ENCODE measurements at regions not wholly inside any gene's neighbourhood (a gene's known extent, or its start where the extent isn't known, plus 50 kb on each side); places are given as distances from the start of the nearest gene placed in this dataset.

GRCh38 chrX:120819126-120819525 lies 56.5 kb downstream of the CT47B1 start:
- DNase-seq (ENCODE audit: low spot score in 2 of 2) (no peak), ATAC-seq (ENCODE audit: low read depth) (no peak)
- Mint-ChIP-seq H3K27ac (no peak overlapping the region), H3K4me3 (no peak overlapping the region), H3K36me3 (no peaks in the 10 kb centered on the region), H3K27me3 (peaks cover 2% of the 10 kb centered on the region), H3K9me3 (no peaks in the 10 kb centered on the region), H3K4me1 (no peaks in the 10 kb centered on the region)

- no peaks in the 10 kb centered on the region for H3K36me3 Mint-ChIP-seq
- ATAC-seq (ENCODE audit: low read depth) (no peak), DNase-seq (ENCODE audit: low spot score in 2 of 2) (no peak)
- H3K9me3 Mint-ChIP-seq, result no peaks in the 10 kb centered on the region
- peaks cover 7% of the 10 kb centered on the region for H3K27me3 Mint-ChIP-seq
- H3K4me1 Mint-ChIP-seq, result no peaks in the 10 kb centered on the region
- H3K4me3 Mint-ChIP-seq, result no peak overlapping the region
- no peak overlapping the region for H3K27ac Mint-ChIP-seq
Observed at GRCh38 chrX:120813982-120814381, 61.7 kb downstream of the CT47B1 start.

GRCh38 chrX:120801426-120801825 lies 74.2 kb downstream of the CT47B1 start:
- Mint-ChIP-seq H3K4me3 (no peak overlapping the region), H3K36me3 (no peaks in the 10 kb centered on the region)
- ATAC-seq (ENCODE audit: low read depth), result no peak

GRCh38 chrX:120797188-120797851 lies 78.3 kb downstream of the CT47B1 start:
- Mint-ChIP-seq H3K4me1 (no peaks in the 10 kb centered on the region), H3K9me3 (no peaks in the 10 kb centered on the region), H3K27ac (no peak overlapping the region), H3K36me3 (no peaks in the 10 kb centered on the region), H3K27me3 (peaks cover 5% of the 10 kb centered on the region), H3K4me3 (no peak overlapping the region)
- DNase-seq (ENCODE audit: low spot score in 2 of 2), result no peak
- no peak for ATAC-seq (ENCODE audit: low read depth)

More at GRCh38 chrX:120801426-120801825, 74.2 kb downstream of the CT47B1 start:
- H3K27me3 Mint-ChIP-seq, result peaks cover 4% of the 10 kb centered on the region
- DNase-seq (ENCODE audit: low spot score in 2 of 2), result no peak
- H3K9me3 Mint-ChIP-seq, result no peaks in the 10 kb centered on the region
- H3K4me1 Mint-ChIP-seq, result no peaks in the 10 kb centered on the region
- no peak overlapping the region for H3K27ac Mint-ChIP-seq

GRCh38 chrX:120795301-120795700 lies 80.4 kb downstream of the CT47B1 start:
- DNase-seq (ENCODE audit: low spot score in 2 of 2) (no peak), ATAC-seq (ENCODE audit: low read depth) (no peak)
- Mint-ChIP-seq H3K9me3 (no peaks in the 10 kb centered on the region), H3K36me3 (no peaks in the 10 kb centered on the region), H3K27ac (no peak overlapping the region), H3K4me1 (no peaks in the 10 kb centered on the region), H3K27me3 (peaks cover 5% of the 10 kb centered on the region), H3K4me3 (no peak overlapping the region)

GRCh38 chrX:120794525-120794975 lies 81.1 kb downstream of the CT47B1 start:
- Mint-ChIP-seq H3K9me3 (no peaks in the 10 kb centered on the region), H3K4me3 (no peak overlapping the region), H3K36me3 (no peaks in the 10 kb centered on the region), H3K4me1 (peaks cover 2% of the 10 kb centered on the region), H3K27ac (no peak overlapping the region), H3K27me3 (peaks cover 2% of the 10 kb centered on the region)
- DNase-seq (ENCODE audit: low spot score in 2 of 2) (no peak), ATAC-seq (ENCODE audit: low read depth) (no peak)

- DNase-seq (ENCODE audit: low spot score in 2 of 2), result no peak
- peaks cover 2% of the 10 kb centered on the region for H3K27me3 Mint-ChIP-seq
- H3K9me3 Mint-ChIP-seq, result no peaks in the 10 kb centered on the region
- no peak for ATAC-seq (ENCODE audit: low read depth)
- H3K27ac Mint-ChIP-seq, result no peak overlapping the region
- H3K4me1 Mint-ChIP-seq, result peaks cover 2% of the 10 kb centered on the region
- no peaks in the 10 kb centered on the region for H3K36me3 Mint-ChIP-seq
- H3K4me3 Mint-ChIP-seq, result no peak overlapping the region
Observed at GRCh38 chrX:120793098-120793497, 82.6 kb downstream of the CT47B1 start.

- Mint-ChIP-seq H3K27me3 (peaks cover 2% of the 10 kb centered on the region), H3K9me3 (no peaks in the 10 kb centered on the region), H3K4me1 (peaks cover 2% of the 10 kb centered on the region), H3K27ac (no peak overlapping the region), H3K36me3 (no peaks in the 10 kb centered on the region), H3K4me3 (no peak overlapping the region)
- no peak for ATAC-seq (ENCODE audit: low read depth)
- DNase-seq (ENCODE audit: low spot score in 2 of 2), result no peak
Observed at GRCh38 chrX:120791013-120791643, 84.5 kb downstream of the CT47B1 start.

- no peak overlapping the region for H3K27ac Mint-ChIP-seq
- DNase-seq (ENCODE audit: low spot score in 2 of 2) (no peak), ATAC-seq (ENCODE audit: low read depth) (no peak)
- H3K4me1 Mint-ChIP-seq, result peaks cover 2% of the 10 kb centered on the region
- no peaks in the 10 kb centered on the region for H3K9me3 Mint-ChIP-seq
- no peaks in the 10 kb centered on the region for H3K27me3 Mint-ChIP-seq
- no peak overlapping the region for H3K4me3 Mint-ChIP-seq
- H3K36me3 Mint-ChIP-seq, result no peaks in the 10 kb centered on the region
Observed at GRCh38 chrX:120790552-120790951, 85.1 kb downstream of the CT47B1 start.

GRCh38 chrX:120790118-120790517 lies 85.5 kb downstream of the CT47B1 start:
- Mint-ChIP-seq H3K36me3 (no peaks in the 10 kb centered on the region), H3K4me3 (no peak overlapping the region), H3K27ac (no peak overlapping the region), H3K4me1 (peaks cover 2% of the 10 kb centered on the region), H3K9me3 (no peaks in the 10 kb centered on the region), H3K27me3 (no peaks in the 10 kb centered on the region)
- DNase-seq (ENCODE audit: low spot score in 2 of 2) (peak; percentile 15 to 32), ATAC-seq (ENCODE audit: low read depth) (peak; percentile 52)

- H3K4me1 Mint-ChIP-seq, result no peaks in the 10 kb centered on the region
- no peak overlapping the region for H3K4me3 Mint-ChIP-seq
- DNase-seq (ENCODE audit: low spot score in 2 of 2), result no peak
- no peak overlapping the region for H3K27ac Mint-ChIP-seq
- ATAC-seq (ENCODE audit: low read depth), result no peak
- no peaks in the 10 kb centered on the region for H3K36me3 Mint-ChIP-seq
- peaks cover under 1% of the 10 kb centered on the region for H3K9me3 Mint-ChIP-seq
- no peaks in the 10 kb centered on the region for H3K27me3 Mint-ChIP-seq
Observed at GRCh38 chrX:120781403-120781802, 94.3 kb downstream of the CT47B1 start.

GRCh38 chrX:120775959-120776358 lies 99.7 kb downstream of the CT47B1 start:
- no peak overlapping the region for H3K4me3 Mint-ChIP-seq
- H3K27ac Mint-ChIP-seq, result no peak overlapping the region
- ATAC-seq (ENCODE audit: low read depth) (no peak), DNase-seq (ENCODE audit: low spot score in 2 of 2) (no peak)
- peaks cover 2% of the 10 kb centered on the region for H3K9me3 Mint-ChIP-seq
- H3K36me3 Mint-ChIP-seq, result no peaks in the 10 kb centered on the region
- H3K27me3 Mint-ChIP-seq, result no peaks in the 10 kb centered on the region
- peaks cover 2% of the 10 kb centered on the region for H3K4me1 Mint-ChIP-seq

GRCh38 chrX:120774606-120775005 lies 101.1 kb downstream of the CT47B1 start:
- Mint-ChIP-seq H3K36me3 (no peaks in the 10 kb centered on the region), H3K9me3 (peaks cover 2% of the 10 kb centered on the region), H3K27ac (no peak overlapping the region), H3K4me3 (no peak overlapping the region), H3K27me3 (no peaks in the 10 kb centered on the region), H3K4me1 (peaks cover 4% of the 10 kb centered on the region)
- DNase-seq (ENCODE audit: low spot score in 2 of 2) (no peak), ATAC-seq (ENCODE audit: low read depth) (no peak)

- no peak for DNase-seq (ENCODE audit: low spot score in 2 of 2)
- Mint-ChIP-seq H3K27me3 (no peaks in the 10 kb centered on the region), H3K4me3 (no peak overlapping the region), H3K4me1 (peaks cover 4% of the 10 kb centered on the region), H3K9me3 (peaks cover 2% of the 10 kb centered on the region), H3K27ac (peak overlapping the region; percentile 63), H3K36me3 (no peaks in the 10 kb centered on the region)
- no peak for ATAC-seq (ENCODE audit: low read depth)
Observed at GRCh38 chrX:120773801-120774200, 101.9 kb downstream of the CT47B1 start.

All from memory B cell (primary cell).